Caki2 (cell line): ENCODE measurements at regions not wholly inside any gene's neighbourhood (a gene's known extent, or its start where the extent isn't known, plus 50 kb on each side); places are given as distances from the start of the nearest gene placed in this dataset.

Source experiments
- DNase-seq: peaks from one replicate; pipeline ENCODE4 v3.0.0-alpha.2; 2015; ENCODE audit warnings: low read depth
- in situ Hi-C: cut with HindIII; loops from 2 replicates; pipeline ENCODE4 v1.10.0; 2016; ENCODE audit warnings: low sequenced_read_pairs, low pct_unique_long_range_greater_than_20kb, mixed read lengths

DNA sequence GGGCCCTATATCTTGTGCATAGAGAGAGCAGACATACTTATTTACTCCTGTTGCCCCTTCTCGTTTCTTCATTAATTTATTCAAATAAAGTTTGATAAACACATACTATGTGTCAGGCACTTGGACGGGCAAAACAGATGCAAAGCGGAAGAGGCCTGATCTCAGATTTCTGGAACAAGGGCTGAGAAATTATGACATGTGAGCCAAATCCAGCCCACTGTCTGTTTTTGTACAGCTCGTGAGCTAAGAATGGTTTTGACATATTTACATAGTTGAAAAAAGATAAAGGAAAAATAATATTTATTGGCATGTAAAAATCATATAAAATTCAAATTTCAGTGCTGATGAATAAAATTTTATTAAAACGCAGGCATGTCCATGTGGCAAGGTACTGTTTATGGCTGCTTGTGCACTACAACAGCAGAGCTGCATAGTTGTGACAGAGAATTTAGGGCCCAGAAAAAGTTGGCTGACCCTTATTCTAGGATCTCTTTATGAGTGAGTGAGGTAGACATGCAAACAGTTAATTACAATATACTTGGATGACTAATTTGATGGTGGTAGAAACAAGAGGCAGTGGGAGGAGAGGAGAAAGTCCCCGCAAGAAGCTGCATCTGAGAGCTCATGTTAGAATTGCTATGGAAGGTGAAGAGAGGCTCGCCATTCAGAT lies 68.1 kb upstream of the ITPRID1 start:
- in situ Hi-C loops: no loop called here
- DNase-seq: no peak

- in situ Hi-C loops: no loop called here
- no peak for DNase-seq
Observed at GRCh38 chr7:31448649-31449048, 65.2 kb upstream of the ITPRID1 start.

DNA sequence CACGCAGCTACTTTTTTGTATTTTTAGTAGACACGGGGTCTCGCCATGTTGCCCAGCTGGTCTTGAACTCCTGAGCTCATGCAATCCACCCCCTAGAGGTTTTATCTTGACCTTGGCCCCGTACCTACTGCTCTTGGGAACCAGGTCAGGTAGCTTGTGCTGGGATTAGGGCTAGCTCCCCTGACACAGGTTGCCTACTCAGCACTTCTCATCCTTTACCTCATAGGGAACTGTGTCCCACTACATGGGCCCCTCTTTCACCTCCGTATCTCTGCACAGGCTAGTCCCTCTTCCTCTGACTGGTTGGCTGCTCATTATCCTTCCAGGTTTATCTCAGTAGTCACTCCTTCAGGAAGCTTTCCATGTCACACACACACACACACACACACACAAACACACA lies 58.0 kb upstream of the ITPRID1 start:
- in situ Hi-C loops: no loop called here
- DNase-seq: no peak

- in situ Hi-C loops: no loop called here
- no peak for DNase-seq
Observed at GRCh38 chr7:31456646-31457368, 57.1 kb upstream of the ITPRID1 start.

- DNase-seq: no peak
- in situ Hi-C loops: no loop called here
Observed at GRCh38 chr7:31457551-31457950, 56.3 kb upstream of the ITPRID1 start.

DNA sequence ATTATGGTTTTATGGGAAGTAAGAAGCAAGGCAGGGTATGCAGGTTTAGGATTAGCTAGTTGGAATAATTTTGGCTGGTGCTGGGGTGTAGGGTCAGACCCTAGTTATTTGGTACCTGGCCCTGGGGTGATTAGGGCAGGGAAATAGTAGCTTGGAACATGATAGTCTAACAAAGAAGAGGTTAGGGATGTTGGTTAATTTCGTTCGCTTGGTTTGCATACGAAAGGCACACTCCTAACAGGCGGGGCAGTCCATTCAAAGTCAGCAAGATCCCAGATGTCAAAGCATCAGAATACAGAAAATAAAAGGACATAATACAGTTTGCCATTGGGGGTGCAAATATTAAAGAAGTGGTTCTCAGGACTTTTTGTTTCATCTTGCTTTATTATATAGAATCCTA lies 55.7 kb upstream of the ITPRID1 start:
- no peak for DNase-seq
- in situ Hi-C loops: no loop called here

DNA sequence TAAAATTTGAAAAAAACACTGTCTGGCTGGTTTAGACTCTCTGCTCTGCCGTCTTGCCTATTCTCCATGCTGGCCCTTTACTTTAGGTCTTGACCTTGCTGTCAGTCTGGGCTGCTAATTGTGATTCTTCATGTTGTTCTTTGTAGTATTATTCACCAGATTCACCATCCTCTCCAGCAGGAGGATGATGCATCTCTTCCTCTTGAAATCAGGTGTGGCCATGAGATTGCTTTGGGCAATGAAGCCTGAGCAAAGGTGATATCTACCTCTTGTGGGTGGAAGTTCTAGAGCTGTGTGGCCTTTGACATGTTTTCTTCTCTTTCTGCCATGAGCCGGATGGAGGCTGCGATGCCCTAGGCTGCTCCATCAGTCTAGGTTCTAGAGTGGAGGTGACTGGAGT lies 51.3 kb upstream of the ITPRID1 start:
- in situ Hi-C loops: no loop called here
- no peak for DNase-seq
